ENCODE measurements at regions not wholly inside any gene's neighbourhood (a gene's known extent, or its start where the extent isn't known, plus 50 kb on each side); places are given as distances from the start of the nearest gene placed in this dataset.

GRCh38 chr5:26031481-26031880, 1006.9 kb downstream of the CDH9 start:
- POLR2A ChIA-PET (ENCODE audit: unreplicated experiment), result no interaction called here

More at GRCh38 chr5:26031481-26031880, 1006.9 kb downstream of the CDH9 start:
- no peak overlapping the region for H4K5ac ChIP-seq (ENCODE audit: low read depth, low read length)
- DNase-seq, result no peak
- H2AK9ac ChIP-seq (replicated peaks; ENCODE audit: low read depth, low read length, poor library complexity), result no peak overlapping the region
- in situ Hi-C loops (cut with MboI; ENCODE audit: low sequenced_read_pairs) (no loop called here), dilution Hi-C loops (cut with HindIII; ENCODE audit: low sequenced_read_pairs, unreplicated experiment) (no loop called here), intact Hi-C loops (cut with micrococcal nuclease) (no loop called here)
- no peak overlapping the region for H2BK120ac ChIP-seq (ENCODE audit: low read depth, low read length)
- no peaks in the 10 kb centered on the region for H3K9me1 ChIP-seq (ENCODE audit: insufficient read depth, low read length)
- no peaks in the 10 kb centered on the region for H3K36me3 ChIP-seq (ENCODE audit: control insufficient read depth, insufficient read depth, low read length)
- no peak overlapping the region for H4K91ac ChIP-seq (ENCODE audit: insufficient read depth, low read depth, low read length)
- H3K4me2 ChIP-seq (ENCODE audit: low read depth, low read length), result no peak overlapping the region
- no peak overlapping the region for H3K14ac ChIP-seq (replicated peaks; ENCODE audit: low read depth, low read length)
- no peak overlapping the region for H2BK20ac ChIP-seq (ENCODE audit: low read depth, low read length)
- no peak overlapping the region for H2BK5ac ChIP-seq (ENCODE audit: low read depth, low read length, poor library complexity, severe bottlenecking)
- H4K8ac ChIP-seq (ENCODE audit: low read depth in 2 of 2, low read length in 2 of 2), result no peak overlapping the region
- CTCF ChIA-PET, result no interaction called here
- no peak overlapping the region for H2AFZ ChIP-seq (replicated peaks; ENCODE audit: low read length, poor library complexity)
- H3K9ac ChIP-seq (ENCODE audit: low read depth, low read length), result no peak overlapping the region
- no peak overlapping the region for H3K56ac ChIP-seq (ENCODE audit: extremely low read depth, insufficient read depth, low read length)
- no peaks in the 10 kb centered on the region for H3K79me1 ChIP-seq (ENCODE audit: low read depth in 1 of 2, low read length in 2 of 2)
- no peaks in the 10 kb centered on the region for H3K27me3 ChIP-seq (ENCODE audit: control insufficient read depth, insufficient read depth, low read length)
- H3K4me1 ChIP-seq (ENCODE audit: control insufficient read depth, insufficient read depth, low read length), result no peaks in the 10 kb centered on the region
- BruUV-seq (replicated peaks), result no TSS peak
- peaks cover 11% of the 10 kb centered on the region for H3K9me3 ChIP-seq (ENCODE audit: control insufficient read depth, insufficient read depth, low read length)
- no peak overlapping the region for H2AK5ac ChIP-seq (ENCODE audit: low read depth, low read length)
- WGBS, 2 experiments (ENCODE audit: extremely low coverage in 2 of 2, insufficient read length in 1 of 2), result no CpG with 5 or more reads among the region's 3 CpGs
- H3K18ac ChIP-seq (ENCODE audit: low read depth, low read length), result no peak overlapping the region
- no peak overlapping the region for H3K4me3 ChIP-seq (ENCODE audit: insufficient read depth, low read depth, low read length)
- TF ChIP-seq POLR2A (IDR thresholded peaks at IDR 0.05; ENCODE audit: low read depth, low read length) (no peak), RAD21 (IDR thresholded peaks at IDR 0.05; ENCODE audit: low read length) (no peak), NFE2L2 (IDR thresholded peaks at IDR 0.05; ENCODE audit: low read depth, low read length) (no peak), RCOR1 (IDR thresholded peaks at IDR 0.05; ENCODE audit: insufficient replicate concordance, low read length) (no peak), BHLHE40 (IDR thresholded peaks at IDR 0.05; ENCODE audit: low read depth, low read length) (no peak), FOS (IDR thresholded peaks at IDR 0.05; ENCODE audit: low read depth, low read length) (no peak), MXI1 (IDR thresholded peaks at IDR 0.05; ENCODE audit: borderline replicate concordance, low read depth, low read length) (no peak), MAZ (IDR thresholded peaks at IDR 0.05; ENCODE audit: borderline replicate concordance, low read depth, low read length) (no peak), CHD1 (IDR thresholded peaks at IDR 0.05; ENCODE audit: low read depth, low read length) (no peak)
- no peak overlapping the region for H3K23ac ChIP-seq (ENCODE audit: low read depth, low read length)
- no peak for ATAC-seq (ENCODE audit: low read depth)
- no peaks in the 10 kb centered on the region for H4K20me1 ChIP-seq (ENCODE audit: insufficient read depth, low read length)
- no peak overlapping the region for H2BK15ac ChIP-seq (ENCODE audit: low read depth, low read length)
- no peak overlapping the region for H3K4ac ChIP-seq (ENCODE audit: low read depth, low read length)
- H3K27ac ChIP-seq (ENCODE audit: insufficient read depth, low read length), result no peak overlapping the region

Measured in IMR-90 (cell line).